OCI-M2 (cell line): ENCODE measurements at regions not wholly inside any gene's neighbourhood (a gene's known extent, or its start where the extent isn't known, plus 50 kb on each side); places are given as distances from the start of the nearest gene placed in this dataset.

Experiments
- DNase-seq: peaks from one replicate; lab custom pipeline; 2025; ENCODE audit not compliant: unreplicated experiment; lab: John Stamatoyannopoulos, UW

- no peak for DNase-seq
Measured at GRCh38 chr19:13610039-13610691, 103.9 kb upstream of the CACNA1A start.

GRCh38 chr19:13606156-13606555 lies 99.9 kb upstream of the CACNA1A start:
- no peak for DNase-seq

- no peak for DNase-seq
Measured at GRCh38 chr19:13604902-13605586, 98.8 kb upstream of the CACNA1A start.

- DNase-seq = no peak
Measured at GRCh38 chr19:13600802-13601201, 94.5 kb upstream of the CACNA1A start.

GRCh38 chr19:13600091-13600490 lies 93.8 kb upstream of the CACNA1A start:
- DNase-seq = no peak

- DNase-seq = no peak
Measured at GRCh38 chr19:13599681-13600080, 93.4 kb upstream of the CACNA1A start.

- DNase-seq = no peak
Measured at GRCh38 chr19:13598098-13598497, 91.8 kb upstream of the CACNA1A start.

- peak; percentile 96 for DNase-seq
Measured at GRCh38 chr19:13597640-13598039, 91.4 kb upstream of the CACNA1A start.

GRCh38 chr19:13588957-13589833 lies 82.9 kb upstream of the CACNA1A start:
- peak; percentile 99 for DNase-seq

GRCh38 chr19:13585512-13585911 lies 79.2 kb upstream of the CACNA1A start:
- DNase-seq = no peak

- no peak for DNase-seq
Measured at GRCh38 chr19:13583753-13584152, 77.5 kb upstream of the CACNA1A start.

GRCh38 chr19:13583114-13583513 lies 76.8 kb upstream of the CACNA1A start:
- DNase-seq = no peak

- DNase-seq = no peak
Measured at GRCh38 chr19:13581576-13581975, 75.3 kb upstream of the CACNA1A start.

- DNase-seq = no peak
Measured at GRCh38 chr19:13579388-13580060, 73.2 kb upstream of the CACNA1A start.

- DNase-seq = no peak
Measured at GRCh38 chr19:13576726-13577125, 70.4 kb upstream of the CACNA1A start.

- no peak for DNase-seq
Measured at GRCh38 chr19:13574933-13575332, 68.7 kb upstream of the CACNA1A start.

- no peak for DNase-seq
Measured at GRCh38 chr19:13573056-13573667, 66.9 kb upstream of the CACNA1A start.

- DNase-seq = no peak
Measured at GRCh38 chr19:13561461-13561860, 55.2 kb upstream of the CACNA1A start.

GRCh38 chr19:13557756-13558398 lies 51.6 kb upstream of the CACNA1A start:
- DNase-seq = no peak

GRCh38 chr19:13556552-13556951 lies 50.3 kb upstream of the CACNA1A start:
- no peak for DNase-seq
